IMR-90 (cell line): ENCODE measurements at regions not wholly inside any gene's neighbourhood (a gene's known extent, or its start where the extent isn't known, plus 50 kb on each side); places are given as distances from the start of the nearest gene placed in this dataset.

Experiments
- ATAC-seq: fragments of 200-7000 bp; cut with Tn5 transposase; 2 replicates; pipeline ENCODE4 v1.9.1; 2020; ENCODE audit warnings: low read depth, mild to moderate bottlenecking, moderate library complexity
- BruUV-seq: library from RNA; stranded (reverse); fragments of 400-500 nt; replicated peaks from 2 replicates; lab custom pipeline; 2021; lab: Mats Ljungman, UMichigan
- CTCF ChIA-PET: fragments of 300-600 bp; formaldehyde crosslinking; extraction: SDS; loops from one replicate; lab custom pipeline; 2021; ENCODE audit warnings: antibody characterized with exemption; lab: Yijun Ruan, JAX
- POLR2A ChIA-PET: fragments of 300-600 bp; sonication (Branson Sonifier 250); formaldehyde crosslinking; loops from one replicate; lab custom pipeline; 2022; ENCODE audit warnings: antibody characterized with exemption; ENCODE audit not compliant: unreplicated experiment; lab: Charles Lee
- DNase-seq: peaks from one replicate; pipeline ENCODE4 v3.0.0; 2013
- H2AFZ ChIP-seq: replicated peaks from 2 replicates; pipeline ENCODE3; 2013; ENCODE audit warnings: low read length, mild to moderate bottlenecking; ENCODE audit not compliant: poor library complexity
- H2AK5ac ChIP-seq: 2 replicates; pipeline ENCODE4 v1.6.1; 2013; ENCODE audit warnings: low read depth, low read length, inconsistent platforms
- H2AK9ac ChIP-seq: replicated peaks from 2 replicates; pipeline ENCODE3; 2013; ENCODE audit warnings: mild to moderate bottlenecking, low read depth, low read length, moderate library complexity; ENCODE audit not compliant: poor library complexity
- H2BK120ac ChIP-seq: 2 replicates; pipeline ENCODE4 v1.6.1; 2013; ENCODE audit warnings: low read depth, low read length, inconsistent platforms
- H2BK15ac ChIP-seq: 3 replicates; pipeline ENCODE4 v1.6.1; 2013; ENCODE audit warnings: low read depth, low read length, inconsistent platforms
- H2BK20ac ChIP-seq: 2 replicates; pipeline ENCODE4 v1.6.1; 2013; ENCODE audit warnings: low read depth, mild to moderate bottlenecking, inconsistent platforms, low read length, moderate library complexity
- H2BK5ac ChIP-seq: 2 replicates; pipeline ENCODE4 v1.6.1; 2013; ENCODE audit warnings: mild to moderate bottlenecking, low read depth, low read length, inconsistent platforms; ENCODE audit not compliant: poor library complexity, severe bottlenecking
- H3K14ac ChIP-seq: replicated peaks from 2 replicates; pipeline ENCODE4 v1.6.1; 2013; ENCODE audit warnings: low read depth, low read length, inconsistent platforms
- H3K18ac ChIP-seq: 2 replicates; pipeline ENCODE4 v1.6.1; 2013; ENCODE audit warnings: low read depth, low read length, control low read depth
- H3K23ac ChIP-seq: 2 replicates; pipeline ENCODE4 v1.6.1; 2013; ENCODE audit warnings: low read depth, low read length, inconsistent platforms
- H3K27ac ChIP-seq: 2 replicates; pipeline ENCODE4 v1.5.1; 2013; ENCODE audit warnings: mild to moderate bottlenecking, control low read depth, low read length; ENCODE audit not compliant: insufficient read depth
- H3K27me3 ChIP-seq: 2 replicates; pipeline ENCODE4 v1.6.1; 2013; ENCODE audit warnings: low read length; ENCODE audit not compliant: control insufficient read depth, insufficient read depth
- H3K36me3 ChIP-seq: 2 replicates; pipeline ENCODE4 v1.6.1; 2013; ENCODE audit warnings: low read length, mixed read lengths; ENCODE audit not compliant: control insufficient read depth, insufficient read depth
- H3K4ac ChIP-seq: 2 replicates; pipeline ENCODE4 v1.6.1; 2013; ENCODE audit warnings: low read depth, low read length, inconsistent platforms
- H3K4me1 ChIP-seq: 2 replicates; pipeline ENCODE4 v1.6.1; 2013; ENCODE audit warnings: low read length, mixed read lengths; ENCODE audit not compliant: control insufficient read depth, insufficient read depth
- H3K4me2 ChIP-seq: 2 replicates; pipeline ENCODE4 v1.6.1; 2013; ENCODE audit warnings: low read depth, mild to moderate bottlenecking, control low read depth, low read length, moderate library complexity
- H3K4me3 ChIP-seq: 2 replicates; pipeline ENCODE4 v1.5.1; 2013; ENCODE audit warnings: low read depth, mild to moderate bottlenecking, control low read depth, low read length, moderate library complexity; ENCODE audit not compliant: insufficient read depth
- H3K56ac ChIP-seq: 2 replicates; pipeline ENCODE4 v1.6.1; 2013; ENCODE audit warnings: low read length, inconsistent platforms; ENCODE audit not compliant: insufficient read depth; ENCODE audit errors: extremely low read depth
- H3K79me1 ChIP-seq, 2 experiments: 2 replicates each; pipeline ENCODE4 v1.6.1; 2013; ENCODE audit warnings: low read length in 2 of 2, inconsistent platforms in 1 of 2, low read depth in 1 of 2
- H3K9ac ChIP-seq: 2 replicates; pipeline ENCODE4 v1.6.1; 2013; ENCODE audit warnings: low read depth, low read length, control low read depth
- H3K9me1 ChIP-seq: 2 replicates; pipeline ENCODE4 v1.6.1; 2013; ENCODE audit warnings: low read length, inconsistent platforms; ENCODE audit not compliant: insufficient read depth
- H3K9me3 ChIP-seq: 2 replicates; pipeline ENCODE4 v1.6.1; 2013; ENCODE audit warnings: low read length; ENCODE audit not compliant: control insufficient read depth, insufficient read depth
- H4K20me1 ChIP-seq: 2 replicates; pipeline ENCODE4 v1.6.1; 2013; ENCODE audit warnings: low read length, inconsistent platforms; ENCODE audit not compliant: insufficient read depth
- H4K5ac ChIP-seq: 2 replicates; pipeline ENCODE4 v1.6.1; 2013; ENCODE audit warnings: mild to moderate bottlenecking, low read depth, low read length, control low read depth
- H4K8ac ChIP-seq, 2 experiments: 2 replicates each; pipeline ENCODE4 v1.6.1; 2013; ENCODE audit warnings: low read depth in 2 of 2, low read length in 2 of 2, control low read depth in 1 of 2, inconsistent platforms in 1 of 2
- H4K91ac ChIP-seq: 2 replicates; pipeline ENCODE4 v1.6.1; 2013; ENCODE audit warnings: low read depth, low read length, inconsistent platforms; ENCODE audit not compliant: insufficient read depth
- BHLHE40 ChIP-seq: fragments of 150-350 bp; IDR thresholded peaks from 2 replicates; pipeline ENCODE4 v1.6.1; 2016; ENCODE audit warnings: mild to moderate bottlenecking, low read depth, low read length
- CEBPB ChIP-seq: IDR thresholded peaks from 2 replicates; pipeline ENCODE4 v1.6.1; 2012; ENCODE audit warnings: low read depth, low read length, improper control_type of control experiment
- CHD1 ChIP-seq: IDR thresholded peaks from 2 replicates; pipeline ENCODE4 v1.6.1; 2012; ENCODE audit warnings: low read depth, low read length, improper control_type of control experiment
- FOS ChIP-seq: fragments of 150-350 bp; IDR thresholded peaks from 2 replicates; pipeline ENCODE4 v1.6.1; 2016; ENCODE audit warnings: low read depth, low read length
- MXI1 ChIP-seq: IDR thresholded peaks from 2 replicates; pipeline ENCODE4 v1.6.1; 2012; ENCODE audit warnings: low read depth, mild to moderate bottlenecking, low read length, moderate library complexity, borderline replicate concordance
- NFE2L2 ChIP-seq: fragments of 150-350 bp; IDR thresholded peaks from 2 replicates; pipeline ENCODE4 v1.6.1; 2016; ENCODE audit warnings: low read depth, mild to moderate bottlenecking, low read length
- RFX5 ChIP-seq: IDR thresholded peaks from 2 replicates; pipeline ENCODE4 v1.8.0; 2012; ENCODE audit warnings: low read depth, mild to moderate bottlenecking, low read length, moderate library complexity
- SMC3 ChIP-seq: fragments of 150-350 bp; IDR thresholded peaks from 2 replicates; pipeline ENCODE4 v1.6.1; 2016; ENCODE audit warnings: low read depth, mild to moderate bottlenecking, antibody characterized with exemption, low read length, moderate library complexity
- WGBS, 2 experiments: methylation state at CpG; one replicate each; pipeline versions ENCODE4 v1.1.5 to v1.1.7; 2013; ENCODE audit warnings: missing lambda C conversion rate in 2 of 2; ENCODE audit not compliant: insufficient read length in 1 of 2; ENCODE audit errors: extremely low coverage in 2 of 2; 5-methylcytosine and 5-hydroxymethylcytosine counted together
- dilution Hi-C: fragments of 300-500 bp; cut with HindIII; formaldehyde crosslinking; loops from one replicate; pipeline ENCODE4 v1.14.3; 2018; ENCODE audit warnings: low sequenced_read_pairs; ENCODE audit not compliant: unreplicated experiment
- in situ Hi-C: fragments of 300-500 bp; cut with MboI; formaldehyde crosslinking; loops from 3 replicates; pipeline ENCODE4 v1.14.3; 2019; ENCODE audit warnings: low sequenced_read_pairs, inconsistent platforms, mixed read lengths
- intact Hi-C: fragments of 100-400 bp; cut with micrococcal nuclease; formaldehyde crosslinking; loops from 2 replicates; pipeline ENCODE4 v1.10.0; 2022
- TF ChIP-seq, protein P1 (sequence below): fragments of 150-350 bp; IDR thresholded peaks from 2 replicates; pipeline ENCODE4 v1.6.1; 2017; ENCODE audit warnings: mild to moderate bottlenecking, antibody characterized with exemption, low read length, low read depth
- TF ChIP-seq, protein P2 (sequence below): conservative IDR thresholded peaks from 2 replicates; pipeline ENCODE4 v1.5.1; 2012; ENCODE audit warnings: mild to moderate bottlenecking, low read depth, low read length, improper control_type of control experiment

DNA sequence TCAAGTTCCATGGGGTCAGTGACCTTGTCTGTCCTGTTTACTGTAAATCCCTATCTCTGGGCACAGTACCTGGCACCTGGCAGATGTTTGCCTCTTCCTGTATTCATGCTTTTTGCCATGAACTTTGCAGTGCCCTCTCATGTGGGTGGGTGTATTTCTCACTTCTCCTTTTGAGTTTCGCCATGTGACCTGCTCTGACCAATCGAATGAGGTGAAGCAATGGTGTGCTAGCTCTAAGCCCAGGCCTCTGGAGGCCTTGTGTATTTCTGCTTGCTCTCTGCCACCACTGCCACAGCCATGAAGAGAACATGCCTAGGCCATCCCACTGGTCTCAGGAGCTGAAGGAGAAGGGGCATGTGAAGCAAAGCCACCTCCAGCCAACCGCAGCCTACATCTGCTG, 185.5 kb upstream of the ZC3H12A start:
- H3K4me2 ChIP-seq = no peak overlapping the region
- H3K79me1 ChIP-seq = no peaks in the 10 kb centered on the region
- ChIA-PET CTCF (no interaction called here), POLR2A (no interaction called here)
- H3K4me3 ChIP-seq = no peak overlapping the region
- intact Hi-C loops (no loop called here), dilution Hi-C loops (no loop called here), in situ Hi-C loops (no loop called here)
- no CpG with 5 or more reads among the region's 3 CpGs for WGBS, 2 experiments
- H3K56ac ChIP-seq = no peak overlapping the region
- H3K9ac ChIP-seq = no peak overlapping the region
- H3K14ac ChIP-seq = no peak overlapping the region
- ATAC-seq (no peak), DNase-seq (no peak)
- H3K9me3 ChIP-seq = no peaks in the 10 kb centered on the region
- H2AK5ac ChIP-seq = no peak overlapping the region
- H2BK5ac ChIP-seq = no peak overlapping the region
- no peak overlapping the region for H3K27ac ChIP-seq
- no peak overlapping the region for H3K4ac ChIP-seq
- H4K20me1 ChIP-seq = no peaks in the 10 kb centered on the region
- no peak overlapping the region for H4K91ac ChIP-seq
- H3K27me3 ChIP-seq = no peaks in the 10 kb centered on the region
- no peak overlapping the region for H3K18ac ChIP-seq
- no peak overlapping the region for H2BK20ac ChIP-seq
- no peak overlapping the region for H2BK120ac ChIP-seq
- H3K9me1 ChIP-seq = no peaks in the 10 kb centered on the region
- no peak overlapping the region for H2AK9ac ChIP-seq
- no peaks in the 10 kb centered on the region for H3K36me3 ChIP-seq
- no peak overlapping the region for H4K8ac ChIP-seq
- H3K4me1 ChIP-seq = no peaks in the 10 kb centered on the region
- no peak overlapping the region for H4K5ac ChIP-seq
- H3K23ac ChIP-seq = no peak overlapping the region
- BruUV-seq = no TSS peak
- H2AFZ ChIP-seq = no peak overlapping the region
- TF ChIP-seq, protein P1, sequence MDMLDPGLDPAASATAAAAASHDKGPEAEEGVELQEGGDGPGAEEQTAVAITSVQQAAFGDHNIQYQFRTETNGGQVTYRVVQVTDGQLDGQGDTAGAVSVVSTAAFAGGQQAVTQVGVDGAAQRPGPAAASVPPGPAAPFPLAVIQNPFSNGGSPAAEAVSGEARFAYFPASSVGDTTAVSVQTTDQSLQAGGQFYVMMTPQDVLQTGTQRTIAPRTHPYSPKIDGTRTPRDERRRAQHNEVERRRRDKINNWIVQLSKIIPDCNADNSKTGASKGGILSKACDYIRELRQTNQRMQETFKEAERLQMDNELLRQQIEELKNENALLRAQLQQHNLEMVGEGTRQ = no peak
- TF ChIP-seq RFX5 (no peak), MXI1 (no peak), SMC3 (no peak), CHD1 (no peak), NFE2L2 (no peak), FOS (no peak), BHLHE40 (no peak), CEBPB (no peak)
- TF ChIP-seq, protein P2, sequence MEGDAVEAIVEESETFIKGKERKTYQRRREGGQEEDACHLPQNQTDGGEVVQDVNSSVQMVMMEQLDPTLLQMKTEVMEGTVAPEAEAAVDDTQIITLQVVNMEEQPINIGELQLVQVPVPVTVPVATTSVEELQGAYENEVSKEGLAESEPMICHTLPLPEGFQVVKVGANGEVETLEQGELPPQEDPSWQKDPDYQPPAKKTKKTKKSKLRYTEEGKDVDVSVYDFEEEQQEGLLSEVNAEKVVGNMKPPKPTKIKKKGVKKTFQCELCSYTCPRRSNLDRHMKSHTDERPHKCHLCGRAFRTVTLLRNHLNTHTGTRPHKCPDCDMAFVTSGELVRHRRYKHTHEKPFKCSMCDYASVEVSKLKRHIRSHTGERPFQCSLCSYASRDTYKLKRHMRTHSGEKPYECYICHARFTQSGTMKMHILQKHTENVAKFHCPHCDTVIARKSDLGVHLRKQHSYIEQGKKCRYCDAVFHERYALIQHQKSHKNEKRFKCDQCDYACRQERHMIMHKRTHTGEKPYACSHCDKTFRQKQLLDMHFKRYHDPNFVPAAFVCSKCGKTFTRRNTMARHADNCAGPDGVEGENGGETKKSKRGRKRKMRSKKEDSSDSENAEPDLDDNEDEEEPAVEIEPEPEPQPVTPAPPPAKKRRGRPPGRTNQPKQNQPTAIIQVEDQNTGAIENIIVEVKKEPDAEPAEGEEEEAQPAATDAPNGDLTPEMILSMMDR = no peak
- no peak overlapping the region for H2BK15ac ChIP-seq
